ENCODE measurements at regions not wholly inside any gene's neighbourhood (a gene's known extent, or its start where the extent isn't known, plus 50 kb on each side); places are given as distances from the start of the nearest gene placed in this dataset.

- no peak for TF ChIP-seq CTCF (conservative IDR thresholded peaks at IDR 0.05; ENCODE audit: low read length)
- no peak for TF ChIP-seq EZH2phosphoT487 (IDR thresholded peaks at IDR 0.05; ENCODE audit: borderline replicate concordance)
These were observed 574.0 kb downstream of the BRD1 start for GRCh38 chr22:49253656-49254055.
